IMR-90 (cell line): ENCODE measurements at regions not wholly inside any gene's neighbourhood (a gene's known extent, or its start where the extent isn't known, plus 50 kb on each side); places are given as distances from the start of the nearest gene placed in this dataset.

Experiments used
- ATAC-seq: fragments of 200-7000 bp; cut with Tn5 transposase; 2 replicates; pipeline ENCODE4 v1.9.1; 2020; ENCODE audit warnings: low read depth, mild to moderate bottlenecking, moderate library complexity
- BruUV-seq: library from RNA; stranded (reverse); fragments of 400-500 nt; replicated peaks from 2 replicates; lab custom pipeline; 2021; lab: Mats Ljungman, UMichigan
- CTCF ChIA-PET: fragments of 300-600 bp; formaldehyde crosslinking; extraction: SDS; loops from one replicate; lab custom pipeline; 2021; ENCODE audit warnings: antibody characterized with exemption; lab: Yijun Ruan, JAX
- POLR2A ChIA-PET: fragments of 300-600 bp; sonication (Branson Sonifier 250); formaldehyde crosslinking; loops from one replicate; lab custom pipeline; 2022; ENCODE audit warnings: antibody characterized with exemption; ENCODE audit not compliant: unreplicated experiment; lab: Charles Lee
- DNase-seq: peaks from one replicate; pipeline ENCODE4 v3.0.0; 2013
- H2AFZ ChIP-seq: replicated peaks from 2 replicates; pipeline ENCODE3; 2013; ENCODE audit warnings: low read length, mild to moderate bottlenecking; ENCODE audit not compliant: poor library complexity
- H2AK5ac ChIP-seq: 2 replicates; pipeline ENCODE4 v1.6.1; 2013; ENCODE audit warnings: low read depth, low read length, inconsistent platforms
- H2AK9ac ChIP-seq: replicated peaks from 2 replicates; pipeline ENCODE3; 2013; ENCODE audit warnings: mild to moderate bottlenecking, low read depth, low read length, moderate library complexity; ENCODE audit not compliant: poor library complexity
- H2BK120ac ChIP-seq: 2 replicates; pipeline ENCODE4 v1.6.1; 2013; ENCODE audit warnings: low read depth, low read length, inconsistent platforms
- H2BK15ac ChIP-seq: 3 replicates; pipeline ENCODE4 v1.6.1; 2013; ENCODE audit warnings: low read depth, low read length, inconsistent platforms
- H2BK20ac ChIP-seq: 2 replicates; pipeline ENCODE4 v1.6.1; 2013; ENCODE audit warnings: low read depth, mild to moderate bottlenecking, inconsistent platforms, low read length, moderate library complexity
- H2BK5ac ChIP-seq: 2 replicates; pipeline ENCODE4 v1.6.1; 2013; ENCODE audit warnings: mild to moderate bottlenecking, low read depth, low read length, inconsistent platforms; ENCODE audit not compliant: poor library complexity, severe bottlenecking
- H3K14ac ChIP-seq: replicated peaks from 2 replicates; pipeline ENCODE4 v1.6.1; 2013; ENCODE audit warnings: low read depth, low read length, inconsistent platforms
- H3K18ac ChIP-seq: 2 replicates; pipeline ENCODE4 v1.6.1; 2013; ENCODE audit warnings: low read depth, low read length, control low read depth
- H3K23ac ChIP-seq: 2 replicates; pipeline ENCODE4 v1.6.1; 2013; ENCODE audit warnings: low read depth, low read length, inconsistent platforms
- H3K27ac ChIP-seq: 2 replicates; pipeline ENCODE4 v1.5.1; 2013; ENCODE audit warnings: mild to moderate bottlenecking, control low read depth, low read length; ENCODE audit not compliant: insufficient read depth
- H3K27me3 ChIP-seq: 2 replicates; pipeline ENCODE4 v1.6.1; 2013; ENCODE audit warnings: low read length; ENCODE audit not compliant: control insufficient read depth, insufficient read depth
- H3K36me3 ChIP-seq: 2 replicates; pipeline ENCODE4 v1.6.1; 2013; ENCODE audit warnings: low read length, mixed read lengths; ENCODE audit not compliant: control insufficient read depth, insufficient read depth
- H3K4ac ChIP-seq: 2 replicates; pipeline ENCODE4 v1.6.1; 2013; ENCODE audit warnings: low read depth, low read length, inconsistent platforms
- H3K4me1 ChIP-seq: 2 replicates; pipeline ENCODE4 v1.6.1; 2013; ENCODE audit warnings: low read length, mixed read lengths; ENCODE audit not compliant: control insufficient read depth, insufficient read depth
- H3K4me2 ChIP-seq: 2 replicates; pipeline ENCODE4 v1.6.1; 2013; ENCODE audit warnings: low read depth, mild to moderate bottlenecking, control low read depth, low read length, moderate library complexity
- H3K4me3 ChIP-seq: 2 replicates; pipeline ENCODE4 v1.5.1; 2013; ENCODE audit warnings: low read depth, mild to moderate bottlenecking, control low read depth, low read length, moderate library complexity; ENCODE audit not compliant: insufficient read depth
- H3K56ac ChIP-seq: 2 replicates; pipeline ENCODE4 v1.6.1; 2013; ENCODE audit warnings: low read length, inconsistent platforms; ENCODE audit not compliant: insufficient read depth; ENCODE audit errors: extremely low read depth
- H3K79me1 ChIP-seq, 2 experiments: 2 replicates each; pipeline ENCODE4 v1.6.1; 2013; ENCODE audit warnings: low read length in 2 of 2, inconsistent platforms in 1 of 2, low read depth in 1 of 2
- H3K9ac ChIP-seq: 2 replicates; pipeline ENCODE4 v1.6.1; 2013; ENCODE audit warnings: low read depth, low read length, control low read depth
- H3K9me1 ChIP-seq: 2 replicates; pipeline ENCODE4 v1.6.1; 2013; ENCODE audit warnings: low read length, inconsistent platforms; ENCODE audit not compliant: insufficient read depth
- H3K9me3 ChIP-seq: 2 replicates; pipeline ENCODE4 v1.6.1; 2013; ENCODE audit warnings: low read length; ENCODE audit not compliant: control insufficient read depth, insufficient read depth
- H4K20me1 ChIP-seq: 2 replicates; pipeline ENCODE4 v1.6.1; 2013; ENCODE audit warnings: low read length, inconsistent platforms; ENCODE audit not compliant: insufficient read depth
- H4K5ac ChIP-seq: 2 replicates; pipeline ENCODE4 v1.6.1; 2013; ENCODE audit warnings: mild to moderate bottlenecking, low read depth, low read length, control low read depth
- H4K8ac ChIP-seq, 2 experiments: 2 replicates each; pipeline ENCODE4 v1.6.1; 2013; ENCODE audit warnings: low read depth in 2 of 2, low read length in 2 of 2, control low read depth in 1 of 2, inconsistent platforms in 1 of 2
- H4K91ac ChIP-seq: 2 replicates; pipeline ENCODE4 v1.6.1; 2013; ENCODE audit warnings: low read depth, low read length, inconsistent platforms; ENCODE audit not compliant: insufficient read depth
- BHLHE40 ChIP-seq: fragments of 150-350 bp; IDR thresholded peaks from 2 replicates; pipeline ENCODE4 v1.6.1; 2016; ENCODE audit warnings: mild to moderate bottlenecking, low read depth, low read length
- CEBPB ChIP-seq: IDR thresholded peaks from 2 replicates; pipeline ENCODE4 v1.6.1; 2012; ENCODE audit warnings: low read depth, low read length, improper control_type of control experiment
- CHD1 ChIP-seq: IDR thresholded peaks from 2 replicates; pipeline ENCODE4 v1.6.1; 2012; ENCODE audit warnings: low read depth, low read length, improper control_type of control experiment
- CTCF ChIP-seq: conservative IDR thresholded peaks from 2 replicates; pipeline ENCODE4 v1.5.1; 2012; ENCODE audit warnings: mild to moderate bottlenecking, low read depth, low read length, improper control_type of control experiment
- FOS ChIP-seq: fragments of 150-350 bp; IDR thresholded peaks from 2 replicates; pipeline ENCODE4 v1.6.1; 2016; ENCODE audit warnings: low read depth, low read length
- MAFK ChIP-seq: IDR thresholded peaks from 2 replicates; pipeline ENCODE4 v1.6.1; 2012; ENCODE audit warnings: low read depth, low read length, improper control_type of control experiment
- MAZ ChIP-seq: IDR thresholded peaks from 2 replicates; pipeline ENCODE4 v1.6.1; 2012; ENCODE audit warnings: low read depth, mild to moderate bottlenecking, low read length, improper control_type of control experiment, moderate library complexity, borderline replicate concordance
- MXI1 ChIP-seq: IDR thresholded peaks from 2 replicates; pipeline ENCODE4 v1.6.1; 2012; ENCODE audit warnings: low read depth, mild to moderate bottlenecking, low read length, moderate library complexity, borderline replicate concordance
- NFE2L2 ChIP-seq: fragments of 150-350 bp; IDR thresholded peaks from 2 replicates; pipeline ENCODE4 v1.6.1; 2016; ENCODE audit warnings: low read depth, mild to moderate bottlenecking, low read length
- POLR2A ChIP-seq: IDR thresholded peaks from 2 replicates; pipeline ENCODE4 v1.6.1; 2012; ENCODE audit warnings: mild to moderate bottlenecking, low read depth, low read length
- RAD21 ChIP-seq: IDR thresholded peaks from 2 replicates; pipeline ENCODE4 v1.6.1; 2012; ENCODE audit warnings: low read length, improper control_type of control experiment
- RCOR1 ChIP-seq: IDR thresholded peaks from 2 replicates; pipeline ENCODE4 v1.6.1; 2012; ENCODE audit warnings: mild to moderate bottlenecking, low read length, improper control_type of control experiment; ENCODE audit not compliant: insufficient replicate concordance
- RFX5 ChIP-seq: IDR thresholded peaks from 2 replicates; pipeline ENCODE4 v1.8.0; 2012; ENCODE audit warnings: low read depth, mild to moderate bottlenecking, low read length, moderate library complexity
- SMC3 ChIP-seq: fragments of 150-350 bp; IDR thresholded peaks from 2 replicates; pipeline ENCODE4 v1.6.1; 2016; ENCODE audit warnings: low read depth, mild to moderate bottlenecking, antibody characterized with exemption, low read length, moderate library complexity
- USF2 ChIP-seq: fragments of 150-350 bp; IDR thresholded peaks from 2 replicates; pipeline ENCODE4 v1.6.1; 2017; ENCODE audit warnings: mild to moderate bottlenecking, antibody characterized with exemption, low read length, low read depth
- WGBS, 2 experiments: methylation state at CpG; one replicate each; pipeline versions ENCODE4 v1.1.5 to v1.1.7; 2013; ENCODE audit warnings: missing lambda C conversion rate in 2 of 2; ENCODE audit not compliant: insufficient read length in 1 of 2; ENCODE audit errors: extremely low coverage in 2 of 2; 5-methylcytosine and 5-hydroxymethylcytosine counted together
- dilution Hi-C: fragments of 300-500 bp; cut with HindIII; formaldehyde crosslinking; loops from one replicate; pipeline ENCODE4 v1.14.3; 2018; ENCODE audit warnings: low sequenced_read_pairs; ENCODE audit not compliant: unreplicated experiment
- in situ Hi-C: fragments of 300-500 bp; cut with MboI; formaldehyde crosslinking; loops from 3 replicates; pipeline ENCODE4 v1.14.3; 2019; ENCODE audit warnings: low sequenced_read_pairs, inconsistent platforms, mixed read lengths
- intact Hi-C: fragments of 100-400 bp; cut with micrococcal nuclease; formaldehyde crosslinking; loops from 2 replicates; pipeline ENCODE4 v1.10.0; 2022

- no peak overlapping the region for H2AK5ac ChIP-seq
- no peak overlapping the region for H3K9ac ChIP-seq
- no peak overlapping the region for H3K27ac ChIP-seq
- H3K27me3 ChIP-seq, result no peaks in the 10 kb centered on the region; the same call in 1 of the 2 replicates
- in situ Hi-C loops (no loop called here), dilution Hi-C loops (no loop called here), intact Hi-C loops (loop anchor here (1.0 kb wide), 1 partner anchor 246 kb away; no protein-coding TSS in a partner anchor)
- H3K23ac ChIP-seq, result no peak overlapping the region
- no peak overlapping the region for H2BK15ac ChIP-seq
- no TSS peak for BruUV-seq
- no peak overlapping the region for H2BK120ac ChIP-seq
- H3K9me1 ChIP-seq, result no peaks in the 10 kb centered on the region
- H3K79me1 ChIP-seq, result no peaks in the 10 kb centered on the region
- ATAC-seq (peak; percentile 88), DNase-seq (peak; percentile 54)
- H3K14ac ChIP-seq, result no peak overlapping the region
- no peak overlapping the region for H3K4me3 ChIP-seq
- H3K36me3 ChIP-seq, result no peaks in the 10 kb centered on the region
- no peak overlapping the region for H4K91ac ChIP-seq
- no peak overlapping the region for H3K4ac ChIP-seq
- H3K18ac ChIP-seq, result no peak overlapping the region
- no peaks in the 10 kb centered on the region for H4K20me1 ChIP-seq
- no CpG with 5 or more reads among the region's 3 CpGs for WGBS, 2 experiments
- TF ChIP-seq MAZ (no peak), CEBPB (no peak), FOS (no peak), RFX5 (no peak), MXI1 (no peak), RCOR1 (no peak), POLR2A (no peak), CHD1 (no peak), USF2 (no peak), BHLHE40 (no peak), NFE2L2 (no peak), CTCF (peak; percentile 68), RAD21 (peak; percentile 56), SMC3 (peak; percentile 54), MAFK (no peak)
- H3K4me1 ChIP-seq, result 0 out of 2 replicates have a peak, but pooled peaks cover 1% of the 10 kb centered on the region
- H3K4me2 ChIP-seq, result no peak overlapping the region
- no peak overlapping the region for H2BK20ac ChIP-seq
- H3K9me3 ChIP-seq, result no peaks in the 10 kb centered on the region
- H2AK9ac ChIP-seq, result no peak overlapping the region
- H2BK5ac ChIP-seq, result no peak overlapping the region
- ChIA-PET CTCF (interaction anchor here (0.6 to 2.4 kb wide), 13 partner anchors 9 to 1372 kb away, joined by 3 to 13 read pairs (median 3); no protein-coding TSS in a partner anchor), POLR2A (interaction anchor here (0.6 kb wide), 1 partner anchor 247 kb away, joined by 14 read pairs; no protein-coding TSS in a partner anchor)
- H4K5ac ChIP-seq, result no peak overlapping the region
- H2AFZ ChIP-seq, result no peak overlapping the region
- H4K8ac ChIP-seq, result no peak overlapping the region
- H3K56ac ChIP-seq, result no peak overlapping the region
These were observed 105.9 kb upstream of the C21orf91 start for GRCh38 chr21:17925000-17925610.
